ENCODE measurements at regions not wholly inside any gene's neighbourhood (a gene's known extent, or its start where the extent isn't known, plus 50 kb on each side); places are given as distances from the start of the nearest gene placed in this dataset.

DNA sequence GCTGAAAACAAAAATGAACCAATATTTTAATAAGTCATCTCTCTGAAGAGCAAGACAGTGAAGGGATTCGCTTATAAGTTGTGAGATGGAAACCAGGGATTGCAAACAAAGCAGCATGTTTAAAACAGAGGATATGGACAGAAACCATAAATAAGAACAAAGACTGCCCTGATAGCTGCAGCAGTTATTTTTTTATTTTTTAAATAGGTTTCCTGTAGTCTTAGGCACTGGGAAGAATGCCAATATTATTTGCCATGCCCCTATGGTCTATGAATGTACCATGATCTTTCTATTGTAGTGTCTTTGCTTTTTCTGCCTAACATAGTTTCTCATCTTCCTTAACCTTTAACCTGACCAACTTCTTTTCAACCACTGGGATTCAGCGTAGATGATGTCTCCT lies 1334.0 kb upstream of the NRXN1 start:
- no peaks in the 10 kb centered on the region for H3K27me3 ChIP-seq (replicated peaks in 1 of 2; ENCODE audit: control insufficient read depth in 2 of 2, insufficient read depth in 2 of 2, low read length in 1 of 2)
- H4K20me1 ChIP-seq (ENCODE audit: control insufficient read depth, insufficient read depth) = no peaks in the 10 kb centered on the region
- in situ Hi-C loops (cut with MboI) (no loop called here), intact Hi-C loops (cut with micrococcal nuclease; ENCODE audit: unreplicated experiment) (no loop called here)
- ChIA-PET CTCF (no interaction called here), POLR2A (no interaction called here), RAD21 (ENCODE audit: unreplicated experiment) (no interaction called here), SMC1A (ENCODE audit: uncharacterized antibody, unreplicated experiment) (no interaction called here)
- 33% methylated on average over 2 of the region's 2 CpGs for WGBS (ENCODE audit: insufficient coverage, insufficient replicate concordance, low lambda C conversion rate, missing lambda C conversion rate)
- no peak overlapping the region for H3K9ac ChIP-seq (ENCODE audit: control insufficient read depth, insufficient read depth, low read length)
- no peaks in the 10 kb centered on the region for H3K9me3 ChIP-seq (replicated peaks; ENCODE audit: control insufficient read depth, insufficient read depth, low read length)
- H3K79me2 ChIP-seq (ENCODE audit: control insufficient read depth, insufficient read depth, low read length) = no peaks in the 10 kb centered on the region
- no peak for FAIRE-seq
- ATAC-seq = no peak
- no TSS peak for BruUV-seq (replicated peaks)
- no peak overlapping the region for H3K27ac ChIP-seq (ENCODE audit: control insufficient read depth, insufficient read depth)
- no peaks in the 10 kb centered on the region for H3K4me1 ChIP-seq (ENCODE audit: control insufficient read depth, insufficient read depth, low read length)
- no peaks in the 10 kb centered on the region for H3K36me3 ChIP-seq (ENCODE audit: control insufficient read depth in 2 of 2, insufficient read depth in 2 of 2, low read length in 1 of 2)
- TF ChIP-seq CBX5 (IDR thresholded peaks at IDR 0.05; ENCODE audit: low read depth) (no peak), ZNF622 (IDR thresholded peaks at IDR 0.05) (no peak)
- no peak overlapping the region for H3K4me2 ChIP-seq (ENCODE audit: control insufficient read depth, insufficient read depth)
- DNase-seq (ENCODE audit: low read depth, low spot score) = no peak
- no peak overlapping the region for H2AFZ ChIP-seq (ENCODE audit: control insufficient read depth, low read depth, low read length)
- H3K4me3 ChIP-seq = no peak overlapping the region

DNA sequence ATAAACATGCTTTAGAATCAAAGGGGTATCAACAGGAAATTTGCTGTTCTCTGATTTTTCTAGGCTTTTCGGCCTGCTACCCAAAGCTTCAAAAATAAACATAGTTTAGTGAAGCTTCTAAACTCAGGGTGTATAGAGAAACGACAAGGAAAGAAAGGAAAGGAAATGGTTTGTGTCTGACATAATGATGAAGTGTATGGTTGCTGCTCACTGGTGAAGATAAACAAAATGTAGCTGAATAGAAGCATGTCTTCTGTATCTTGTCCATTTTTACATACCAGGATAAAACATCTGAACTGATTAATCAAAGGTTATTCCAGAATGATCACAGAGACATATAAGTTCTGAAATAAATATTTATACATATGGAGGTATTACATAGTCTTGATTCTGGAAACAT lies 1324.6 kb upstream of the NRXN1 start:
- Histone ChIP-seq H3K4me3 (no peak overlapping the region), H4K20me1 (ENCODE audit: control insufficient read depth, insufficient read depth) (no peaks in the 10 kb centered on the region), H3K36me3 (ENCODE audit: control insufficient read depth in 2 of 2, insufficient read depth in 2 of 2, low read length in 1 of 2) (no peaks in the 10 kb centered on the region), H3K4me1 (ENCODE audit: control insufficient read depth, insufficient read depth, low read length) (no peaks in the 10 kb centered on the region), H3K27ac (ENCODE audit: control insufficient read depth, insufficient read depth) (no peak overlapping the region), H3K4me2 (ENCODE audit: control insufficient read depth, insufficient read depth) (no peak overlapping the region), H3K9ac (ENCODE audit: control insufficient read depth, insufficient read depth, low read length) (no peak overlapping the region), H3K79me2 (ENCODE audit: control insufficient read depth, insufficient read depth, low read length) (no peaks in the 10 kb centered on the region), H2AFZ (ENCODE audit: control insufficient read depth, low read depth, low read length) (no peak overlapping the region), H3K27me3 (replicated peaks in 1 of 2; ENCODE audit: control insufficient read depth in 2 of 2, insufficient read depth in 2 of 2, low read length in 1 of 2) (no peaks in the 10 kb centered on the region), H3K9me3 (replicated peaks; ENCODE audit: control insufficient read depth, insufficient read depth, low read length) (no peaks in the 10 kb centered on the region)
- RAD21 ChIA-PET (ENCODE audit: unreplicated experiment) = no interaction called here
- POLR2A ChIA-PET = no interaction called here
- DNase-seq (ENCODE audit: low read depth, low spot score) (no peak), ATAC-seq (no peak), FAIRE-seq (no peak)
- intact Hi-C loops (cut with micrococcal nuclease; ENCODE audit: unreplicated experiment) (no loop called here), in situ Hi-C loops (cut with MboI) (no loop called here)
- no TSS peak for BruUV-seq (replicated peaks)
- SMC1A ChIA-PET (ENCODE audit: uncharacterized antibody, unreplicated experiment) = no interaction called here
- WGBS (ENCODE audit: insufficient coverage, insufficient replicate concordance, low lambda C conversion rate, missing lambda C conversion rate) = 5% methylated on average over 2 of the region's 2 CpGs
- CTCF ChIA-PET = no interaction called here
- TF ChIP-seq NRF1 (conservative IDR thresholded peaks at IDR 0.05; ENCODE audit: low read depth, low read length) (no peak), ZSCAN29 (IDR thresholded peaks at IDR 0.05) (no peak), HSF1 (IDR thresholded peaks at IDR 0.05; ENCODE audit: low read depth, low read length) (no peak), NR2F1 (conservative IDR thresholded peaks at IDR 0.05) (no peak), ETV6 (conservative IDR thresholded peaks at IDR 0.05 in 1 of 2, IDR thresholded peaks at IDR 0.05 in 1 of 2; ENCODE audit: borderline replicate concordance in 1 of 2, low read depth in 1 of 2) (no peak), RBBP5 (conservative IDR thresholded peaks at IDR 0.05) (no peak), NFIC (IDR thresholded peaks at IDR 0.05; ENCODE audit: low read depth, low read length) (no peak), SUPT20H (IDR thresholded peaks at IDR 0.05; ENCODE audit: borderline replicate concordance, control insufficient read depth, low read depth, low read length) (no peak), TCF7 (IDR thresholded peaks at IDR 0.05; ENCODE audit: borderline replicate concordance) (no peak), MTA3 (IDR thresholded peaks at IDR 0.05; ENCODE audit: borderline replicate concordance, low read length) (no peak)
- TF ChIP-seq, protein P1, sequence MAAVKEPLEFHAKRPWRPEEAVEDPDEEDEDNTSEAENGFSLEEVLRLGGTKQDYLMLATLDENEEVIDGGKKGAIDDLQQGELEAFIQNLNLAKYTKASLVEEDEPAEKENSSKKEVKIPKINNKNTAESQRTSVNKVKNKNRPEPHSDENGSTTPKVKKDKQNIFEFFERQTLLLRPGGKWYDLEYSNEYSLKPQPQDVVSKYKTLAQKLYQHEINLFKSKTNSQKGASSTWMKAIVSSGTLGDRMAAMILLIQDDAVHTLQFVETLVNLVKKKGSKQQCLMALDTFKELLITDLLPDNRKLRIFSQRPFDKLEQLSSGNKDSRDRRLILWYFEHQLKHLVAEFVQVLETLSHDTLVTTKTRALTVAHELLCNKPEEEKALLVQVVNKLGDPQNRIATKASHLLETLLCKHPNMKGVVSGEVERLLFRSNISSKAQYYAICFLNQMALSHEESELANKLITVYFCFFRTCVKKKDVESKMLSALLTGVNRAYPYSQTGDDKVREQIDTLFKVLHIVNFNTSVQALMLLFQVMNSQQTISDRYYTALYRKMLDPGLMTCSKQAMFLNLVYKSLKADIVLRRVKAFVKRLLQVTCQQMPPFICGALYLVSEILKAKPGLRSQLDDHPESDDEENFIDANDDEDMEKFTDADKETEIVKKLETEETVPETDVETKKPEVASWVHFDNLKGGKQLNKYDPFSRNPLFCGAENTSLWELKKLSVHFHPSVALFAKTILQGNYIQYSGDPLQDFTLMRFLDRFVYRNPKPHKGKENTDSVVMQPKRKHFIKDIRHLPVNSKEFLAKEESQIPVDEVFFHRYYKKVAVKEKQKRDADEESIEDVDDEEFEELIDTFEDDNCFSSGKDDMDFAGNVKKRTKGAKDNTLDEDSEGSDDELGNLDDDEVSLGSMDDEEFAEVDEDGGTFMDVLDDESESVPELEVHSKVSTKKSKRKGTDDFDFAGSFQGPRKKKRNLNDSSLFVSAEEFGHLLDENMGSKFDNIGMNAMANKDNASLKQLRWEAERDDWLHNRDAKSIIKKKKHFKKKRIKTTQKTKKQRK (IDR thresholded peaks at IDR 0.05; ENCODE audit: low read depth, low read length) = no peak
